VCaP (cell line): ENCODE measurements at regions not wholly inside any gene's neighbourhood (a gene's known extent, or its start where the extent isn't known, plus 50 kb on each side); places are given as distances from the start of the nearest gene placed in this dataset.

Source experiments
- H3K27ac ChIP-seq: fragments of 450-650 bp; 2 replicates; pipeline ENCODE4 v1.5.1; 2017
- CTCF ChIP-seq: fragments of 450-650 bp; conservative IDR thresholded peaks from 2 replicates; pipeline ENCODE4 v1.5.1; 2017; ENCODE audit warnings: mild to moderate bottlenecking, moderate library complexity

DNA sequence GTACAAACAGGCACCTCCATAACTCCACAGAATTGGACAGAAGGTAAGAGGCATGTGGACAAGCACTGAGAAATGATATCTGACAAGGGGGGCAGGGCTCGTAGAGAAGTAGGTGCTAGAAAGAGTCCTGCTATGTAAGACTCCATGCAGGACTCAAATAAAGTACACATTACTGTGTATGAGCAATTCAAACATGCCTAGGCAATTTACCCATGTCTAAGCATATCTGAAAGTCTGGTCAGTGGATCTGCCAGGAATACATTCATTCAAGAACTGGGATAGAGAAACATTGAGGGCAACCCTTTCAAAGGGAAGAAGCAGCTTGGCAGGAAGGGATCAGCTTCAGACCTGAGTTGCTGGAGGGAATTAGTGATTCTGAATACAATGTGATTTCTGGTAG, 174.1 kb upstream of the MCTP2 start:
- H3K27ac ChIP-seq = no peak overlapping the region
- TF ChIP-seq CTCF = no peak

- no peak overlapping the region for H3K27ac ChIP-seq
- no peak for TF ChIP-seq CTCF
These were observed 175.0 kb upstream of the MCTP2 start for GRCh38 chr15:94056314-94056713.

DNA sequence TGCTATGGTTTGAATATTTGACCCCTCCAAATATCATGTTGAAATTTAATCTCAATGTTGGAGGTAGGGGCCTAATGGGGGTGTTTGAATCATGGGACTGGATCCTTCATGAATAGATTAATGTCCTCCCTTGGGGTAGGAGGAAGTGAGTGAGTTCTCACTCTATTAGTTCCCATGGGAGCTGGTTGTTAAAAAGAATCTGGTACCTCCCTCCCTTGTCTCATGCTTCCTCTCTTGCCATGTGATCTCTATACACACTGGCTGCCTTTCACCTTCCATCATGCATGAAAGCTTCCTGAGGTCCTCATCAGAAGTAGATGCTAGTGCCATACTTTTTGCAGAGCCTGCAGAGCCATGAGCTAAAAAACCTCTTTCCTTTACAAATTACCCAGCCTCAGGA, 177.7 kb upstream of the MCTP2 start:
- TF ChIP-seq CTCF = no peak
- no peak overlapping the region for H3K27ac ChIP-seq

DNA sequence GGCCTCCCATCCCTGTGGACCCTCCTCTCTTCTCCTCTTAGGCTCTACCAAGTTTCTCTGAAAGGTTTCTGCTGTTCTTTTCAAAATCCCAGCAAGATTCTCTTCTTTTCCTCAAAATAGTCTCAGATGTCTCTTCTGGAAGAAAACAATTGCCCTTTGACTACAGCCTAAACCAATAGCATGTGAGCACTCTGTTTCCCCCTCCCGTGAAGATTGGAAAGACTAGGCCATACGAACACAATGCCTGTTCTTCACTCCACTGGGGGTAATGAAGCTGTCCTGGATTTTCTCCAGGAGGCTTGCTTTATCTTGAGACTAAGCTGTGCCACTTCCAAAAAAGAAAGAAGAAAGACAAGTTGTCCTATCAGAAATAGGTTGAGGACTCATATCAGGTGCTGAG, 178.7 kb upstream of the MCTP2 start:
- H3K27ac ChIP-seq = no peak overlapping the region
- no peak for TF ChIP-seq CTCF

GRCh38 chr15:94047566-94047965, 183.8 kb upstream of the MCTP2 start:
- H3K27ac ChIP-seq = no peak overlapping the region
- TF ChIP-seq CTCF = no peak

DNA sequence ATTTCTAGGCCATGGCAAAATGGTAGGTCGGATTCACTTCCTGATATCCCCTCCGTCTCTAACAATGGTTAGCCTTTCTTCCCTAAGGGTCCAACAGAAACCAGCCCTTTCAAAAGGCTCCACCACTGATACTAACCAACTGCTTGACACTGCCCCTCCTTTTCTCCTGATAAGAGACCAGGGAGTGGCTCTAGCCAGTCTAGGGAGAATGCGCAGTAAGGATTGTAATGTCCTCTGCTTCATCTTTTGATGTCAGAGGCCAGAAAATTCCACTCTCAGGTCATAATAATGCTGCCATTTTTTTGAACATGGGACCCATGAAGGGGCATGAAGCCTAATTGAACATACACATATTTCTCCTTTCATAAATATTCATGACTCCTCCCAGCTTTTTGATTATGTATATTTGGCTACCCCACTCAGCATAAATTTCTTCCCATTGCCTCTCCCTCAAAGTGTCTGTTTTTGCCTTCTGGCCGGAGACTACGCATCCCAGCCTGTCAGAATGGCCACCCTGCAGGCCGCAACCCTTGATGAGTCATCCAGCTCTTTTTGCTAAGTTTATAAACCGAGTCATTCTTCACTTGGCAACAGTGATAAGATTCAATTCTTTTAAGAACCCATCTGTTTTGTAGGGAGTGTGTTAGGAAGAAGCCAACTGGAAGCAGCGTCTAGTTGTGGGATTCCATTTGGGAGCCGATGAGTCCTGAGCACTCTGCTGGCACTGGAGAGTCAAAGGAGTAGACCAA, 189.0 kb upstream of the MCTP2 start:
- TF ChIP-seq CTCF = no peak
- no peak overlapping the region for H3K27ac ChIP-seq

- no peak overlapping the region for H3K27ac ChIP-seq
- no peak for TF ChIP-seq CTCF
These were observed 189.6 kb upstream of the MCTP2 start for GRCh38 chr15:94041746-94042145.
